SU-DHL-6 (cell line): ENCODE measurements at regions not wholly inside any gene's neighbourhood (a gene's known extent, or its start where the extent isn't known, plus 50 kb on each side); places are given as distances from the start of the nearest gene placed in this dataset.

Experiments used
- EZH2phosphoT487 ChIP-seq: fragments of 200-600 bp; sonication (generic), shearing (Covaris generic); conservative IDR thresholded peaks from 2 replicates; pipeline ENCODE4 v1.6.1; 2018; ENCODE audit warnings: mild to moderate bottlenecking, antibody characterized with exemption, low read length, moderate library complexity, mixed read lengths
- TF ChIP-seq, protein P1 (sequence below): fragments of 200-600 bp; sonication (generic); IDR thresholded peaks from one replicate; pipeline ENCODE4 v1.5.1; 2017; ENCODE audit warnings: antibody characterized with exemption, mild to moderate bottlenecking, low read length, moderate library complexity; ENCODE audit not compliant: insufficient read depth, poor library complexity, severe bottlenecking

DNA sequence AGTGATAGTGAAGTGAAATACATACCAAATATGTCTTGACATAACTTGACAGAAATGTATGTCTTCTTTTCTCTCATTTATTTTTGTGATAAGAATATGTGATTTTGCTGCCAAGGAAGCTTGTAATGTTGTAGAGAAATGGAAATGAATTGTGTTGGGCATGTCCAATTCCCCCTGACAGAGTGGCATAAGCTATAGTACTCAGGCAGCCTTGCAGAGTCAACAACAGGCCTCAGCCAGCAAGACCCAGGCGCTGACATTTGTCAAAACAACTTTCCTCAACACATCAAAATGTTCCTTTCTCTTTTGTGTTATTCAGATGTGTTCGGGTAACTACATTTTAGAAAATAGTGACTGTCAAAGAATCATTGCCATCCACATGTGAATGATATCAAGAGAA, 538.1 kb upstream of the ATP11B start:
- TF ChIP-seq, protein P1, sequence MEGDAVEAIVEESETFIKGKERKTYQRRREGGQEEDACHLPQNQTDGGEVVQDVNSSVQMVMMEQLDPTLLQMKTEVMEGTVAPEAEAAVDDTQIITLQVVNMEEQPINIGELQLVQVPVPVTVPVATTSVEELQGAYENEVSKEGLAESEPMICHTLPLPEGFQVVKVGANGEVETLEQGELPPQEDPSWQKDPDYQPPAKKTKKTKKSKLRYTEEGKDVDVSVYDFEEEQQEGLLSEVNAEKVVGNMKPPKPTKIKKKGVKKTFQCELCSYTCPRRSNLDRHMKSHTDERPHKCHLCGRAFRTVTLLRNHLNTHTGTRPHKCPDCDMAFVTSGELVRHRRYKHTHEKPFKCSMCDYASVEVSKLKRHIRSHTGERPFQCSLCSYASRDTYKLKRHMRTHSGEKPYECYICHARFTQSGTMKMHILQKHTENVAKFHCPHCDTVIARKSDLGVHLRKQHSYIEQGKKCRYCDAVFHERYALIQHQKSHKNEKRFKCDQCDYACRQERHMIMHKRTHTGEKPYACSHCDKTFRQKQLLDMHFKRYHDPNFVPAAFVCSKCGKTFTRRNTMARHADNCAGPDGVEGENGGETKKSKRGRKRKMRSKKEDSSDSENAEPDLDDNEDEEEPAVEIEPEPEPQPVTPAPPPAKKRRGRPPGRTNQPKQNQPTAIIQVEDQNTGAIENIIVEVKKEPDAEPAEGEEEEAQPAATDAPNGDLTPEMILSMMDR = no peak
- no peak for TF ChIP-seq EZH2phosphoT487
